ENCODE measurements at regions not wholly inside any gene's neighbourhood (a gene's known extent, or its start where the extent isn't known, plus 50 kb on each side); places are given as distances from the start of the nearest gene placed in this dataset.

GRCh38 chr6:3520281-3521230 is 63.7 kb upstream of the SLC22A23 start:
- TF ChIP-seq CTCF (IDR thresholded peaks at IDR 0.05; ENCODE audit: insufficient read depth, low read depth, low read length, missing control alignments), result no peak
- no peak overlapping the region for H3K4me3 ChIP-seq (ENCODE audit: low read length)
- no peak for DNase-seq (ENCODE audit: low read depth)

GRCh38 chr6:3518356-3519190 is 61.7 kb upstream of the SLC22A23 start:
- DNase-seq (ENCODE audit: low read depth), result peak; percentile 98
- TF ChIP-seq CTCF (IDR thresholded peaks at IDR 0.05; ENCODE audit: insufficient read depth, low read depth, low read length, missing control alignments), result no peak
- no peak overlapping the region for H3K4me3 ChIP-seq (ENCODE audit: low read length)

GRCh38 chr6:3517350-3517749 is 60.5 kb upstream of the SLC22A23 start:
- no peak overlapping the region for H3K4me3 ChIP-seq (ENCODE audit: low read length)
- TF ChIP-seq CTCF (IDR thresholded peaks at IDR 0.05; ENCODE audit: insufficient read depth, low read depth, low read length, missing control alignments), result no peak
- DNase-seq (ENCODE audit: low read depth), result peak; percentile 97

GRCh38 chr6:3516092-3516491 is 59.2 kb upstream of the SLC22A23 start:
- DNase-seq (ENCODE audit: low read depth), result peak; percentile 33

GRCh38 chr6:3515669-3516068 is 58.8 kb upstream of the SLC22A23 start:
- DNase-seq (ENCODE audit: low read depth), result no peak
- TF ChIP-seq CTCF (IDR thresholded peaks at IDR 0.05; ENCODE audit: insufficient read depth, low read depth, low read length, missing control alignments), result no peak
- no peak overlapping the region for H3K4me3 ChIP-seq (ENCODE audit: low read length)

More at GRCh38 chr6:3516092-3516491, 59.2 kb upstream of the SLC22A23 start:
- no peak overlapping the region for H3K4me3 ChIP-seq (ENCODE audit: low read length)
- TF ChIP-seq CTCF (IDR thresholded peaks at IDR 0.05; ENCODE audit: insufficient read depth, low read depth, low read length, missing control alignments), result no peak

GRCh38 chr6:3513416-3513815 is 56.6 kb upstream of the SLC22A23 start:
- TF ChIP-seq CTCF (IDR thresholded peaks at IDR 0.05; ENCODE audit: insufficient read depth, low read depth, low read length, missing control alignments), result no peak
- H3K4me3 ChIP-seq (ENCODE audit: low read length), result no peak overlapping the region
- DNase-seq (ENCODE audit: low read depth), result no peak

All from epithelial cell of esophagus (primary cell).